Activated T-cell treated with anti-CD3 and anti-CD28 coated beads, Interleukin-2, amount 50 U/mL, for 1 hour (primary cell): ENCODE measurements at regions not wholly inside any gene's neighbourhood (a gene's known extent, or its start where the extent isn't known, plus 50 kb on each side); places are given as distances from the start of the nearest gene placed in this dataset.

Experiments
- DNase-seq: peaks from one replicate; pipeline ENCODE4 v3.0.0-alpha.2; 2020

- DNase-seq: no peak
These were observed 54.5 kb downstream of the ADRA2A start for GRCh38 chr10:111131168-111131799.

GRCh38 chr10:111137007-111137406 lies 60.2 kb downstream of the ADRA2A start:
- DNase-seq: no peak

- DNase-seq: no peak
These were observed 60.8 kb downstream of the ADRA2A start for GRCh38 chr10:111137587-111137986.

- no peak for DNase-seq
These were observed 61.7 kb downstream of the ADRA2A start for GRCh38 chr10:111138544-111138943.

GRCh38 chr10:111139567-111139966 lies 62.7 kb downstream of the ADRA2A start:
- no peak for DNase-seq

- DNase-seq: no peak
These were observed 65.4 kb downstream of the ADRA2A start for GRCh38 chr10:111142092-111142768.

- no peak for DNase-seq
These were observed 69.3 kb downstream of the ADRA2A start for GRCh38 chr10:111146025-111146640.

- DNase-seq: no peak
These were observed 71.2 kb downstream of the ADRA2A start for GRCh38 chr10:111148025-111148424.

GRCh38 chr10:111148440-111148839 lies 71.6 kb downstream of the ADRA2A start:
- DNase-seq: no peak

GRCh38 chr10:111150691-111151090 lies 73.9 kb downstream of the ADRA2A start:
- DNase-seq: no peak

GRCh38 chr10:111151595-111152307 lies 74.9 kb downstream of the ADRA2A start:
- no peak for DNase-seq

GRCh38 chr10:111156754-111157153 lies 79.9 kb downstream of the ADRA2A start:
- DNase-seq: no peak

- no peak for DNase-seq
These were observed 81.8 kb downstream of the ADRA2A start for GRCh38 chr10:111158595-111158994.

- DNase-seq: no peak
These were observed 84.5 kb downstream of the ADRA2A start for GRCh38 chr10:111161109-111161874.

GRCh38 chr10:111171183-111171582 lies 94.4 kb downstream of the ADRA2A start:
- DNase-seq: no peak

GRCh38 chr10:111175787-111176186 lies 99.0 kb downstream of the ADRA2A start:
- DNase-seq: no peak

- DNase-seq: no peak
These were observed 100.5 kb downstream of the ADRA2A start for GRCh38 chr10:111177379-111177778.

GRCh38 chr10:111179514-111179913 lies 102.7 kb downstream of the ADRA2A start:
- no peak for DNase-seq

- no peak for DNase-seq
These were observed 109.5 kb downstream of the ADRA2A start for GRCh38 chr10:111186358-111186757.

GRCh38 chr10:111187096-111187495 lies 110.3 kb downstream of the ADRA2A start:
- DNase-seq: no peak

- no peak for DNase-seq
These were observed 122.8 kb downstream of the ADRA2A start for GRCh38 chr10:111199587-111199986.

GRCh38 chr10:111200505-111201186 lies 123.8 kb downstream of the ADRA2A start:
- DNase-seq: no peak
